IMR-90 (cell line): ENCODE measurements at regions not wholly inside any gene's neighbourhood (a gene's known extent, or its start where the extent isn't known, plus 50 kb on each side); places are given as distances from the start of the nearest gene placed in this dataset.

Experiments used
- ATAC-seq: fragments of 200-7000 bp; cut with Tn5 transposase; 2 replicates; pipeline ENCODE4 v1.9.1; 2020; ENCODE audit warnings: low read depth, mild to moderate bottlenecking, moderate library complexity
- BruUV-seq: library from RNA; stranded (reverse); fragments of 400-500 nt; replicated peaks from 2 replicates; lab custom pipeline; 2021; lab: Mats Ljungman, UMichigan
- CTCF ChIA-PET: fragments of 300-600 bp; formaldehyde crosslinking; extraction: SDS; loops from one replicate; lab custom pipeline; 2021; ENCODE audit warnings: antibody characterized with exemption; lab: Yijun Ruan, JAX
- POLR2A ChIA-PET: fragments of 300-600 bp; sonication (Branson Sonifier 250); formaldehyde crosslinking; loops from one replicate; lab custom pipeline; 2022; ENCODE audit warnings: antibody characterized with exemption; ENCODE audit not compliant: unreplicated experiment; lab: Charles Lee
- DNase-seq: peaks from one replicate; pipeline ENCODE4 v3.0.0; 2013
- H2AFZ ChIP-seq: replicated peaks from 2 replicates; pipeline ENCODE3; 2013; ENCODE audit warnings: low read length, mild to moderate bottlenecking; ENCODE audit not compliant: poor library complexity
- H2AK5ac ChIP-seq: 2 replicates; pipeline ENCODE4 v1.6.1; 2013; ENCODE audit warnings: low read depth, low read length, inconsistent platforms
- H2AK9ac ChIP-seq: replicated peaks from 2 replicates; pipeline ENCODE3; 2013; ENCODE audit warnings: mild to moderate bottlenecking, low read depth, low read length, moderate library complexity; ENCODE audit not compliant: poor library complexity
- H2BK120ac ChIP-seq: 2 replicates; pipeline ENCODE4 v1.6.1; 2013; ENCODE audit warnings: low read depth, low read length, inconsistent platforms
- H2BK15ac ChIP-seq: 3 replicates; pipeline ENCODE4 v1.6.1; 2013; ENCODE audit warnings: low read depth, low read length, inconsistent platforms
- H2BK20ac ChIP-seq: 2 replicates; pipeline ENCODE4 v1.6.1; 2013; ENCODE audit warnings: low read depth, mild to moderate bottlenecking, inconsistent platforms, low read length, moderate library complexity
- H2BK5ac ChIP-seq: 2 replicates; pipeline ENCODE4 v1.6.1; 2013; ENCODE audit warnings: mild to moderate bottlenecking, low read depth, low read length, inconsistent platforms; ENCODE audit not compliant: poor library complexity, severe bottlenecking
- H3K14ac ChIP-seq: replicated peaks from 2 replicates; pipeline ENCODE4 v1.6.1; 2013; ENCODE audit warnings: low read depth, low read length, inconsistent platforms
- H3K18ac ChIP-seq: 2 replicates; pipeline ENCODE4 v1.6.1; 2013; ENCODE audit warnings: low read depth, low read length, control low read depth
- H3K23ac ChIP-seq: 2 replicates; pipeline ENCODE4 v1.6.1; 2013; ENCODE audit warnings: low read depth, low read length, inconsistent platforms
- H3K27ac ChIP-seq: 2 replicates; pipeline ENCODE4 v1.5.1; 2013; ENCODE audit warnings: mild to moderate bottlenecking, control low read depth, low read length; ENCODE audit not compliant: insufficient read depth
- H3K27me3 ChIP-seq: 2 replicates; pipeline ENCODE4 v1.6.1; 2013; ENCODE audit warnings: low read length; ENCODE audit not compliant: control insufficient read depth, insufficient read depth
- H3K36me3 ChIP-seq: 2 replicates; pipeline ENCODE4 v1.6.1; 2013; ENCODE audit warnings: low read length, mixed read lengths; ENCODE audit not compliant: control insufficient read depth, insufficient read depth
- H3K4ac ChIP-seq: 2 replicates; pipeline ENCODE4 v1.6.1; 2013; ENCODE audit warnings: low read depth, low read length, inconsistent platforms
- H3K4me1 ChIP-seq: 2 replicates; pipeline ENCODE4 v1.6.1; 2013; ENCODE audit warnings: low read length, mixed read lengths; ENCODE audit not compliant: control insufficient read depth, insufficient read depth
- H3K4me2 ChIP-seq: 2 replicates; pipeline ENCODE4 v1.6.1; 2013; ENCODE audit warnings: low read depth, mild to moderate bottlenecking, control low read depth, low read length, moderate library complexity
- H3K4me3 ChIP-seq: 2 replicates; pipeline ENCODE4 v1.5.1; 2013; ENCODE audit warnings: low read depth, mild to moderate bottlenecking, control low read depth, low read length, moderate library complexity; ENCODE audit not compliant: insufficient read depth
- H3K56ac ChIP-seq: 2 replicates; pipeline ENCODE4 v1.6.1; 2013; ENCODE audit warnings: low read length, inconsistent platforms; ENCODE audit not compliant: insufficient read depth; ENCODE audit errors: extremely low read depth
- H3K79me1 ChIP-seq, 2 experiments: 2 replicates each; pipeline ENCODE4 v1.6.1; 2013; ENCODE audit warnings: low read length in 2 of 2, inconsistent platforms in 1 of 2, low read depth in 1 of 2
- H3K9ac ChIP-seq: 2 replicates; pipeline ENCODE4 v1.6.1; 2013; ENCODE audit warnings: low read depth, low read length, control low read depth
- H3K9me1 ChIP-seq: 2 replicates; pipeline ENCODE4 v1.6.1; 2013; ENCODE audit warnings: low read length, inconsistent platforms; ENCODE audit not compliant: insufficient read depth
- H3K9me3 ChIP-seq: 2 replicates; pipeline ENCODE4 v1.6.1; 2013; ENCODE audit warnings: low read length; ENCODE audit not compliant: control insufficient read depth, insufficient read depth
- H4K20me1 ChIP-seq: 2 replicates; pipeline ENCODE4 v1.6.1; 2013; ENCODE audit warnings: low read length, inconsistent platforms; ENCODE audit not compliant: insufficient read depth
- H4K5ac ChIP-seq: 2 replicates; pipeline ENCODE4 v1.6.1; 2013; ENCODE audit warnings: mild to moderate bottlenecking, low read depth, low read length, control low read depth
- H4K8ac ChIP-seq, 2 experiments: 2 replicates each; pipeline ENCODE4 v1.6.1; 2013; ENCODE audit warnings: low read depth in 2 of 2, low read length in 2 of 2, control low read depth in 1 of 2, inconsistent platforms in 1 of 2
- H4K91ac ChIP-seq: 2 replicates; pipeline ENCODE4 v1.6.1; 2013; ENCODE audit warnings: low read depth, low read length, inconsistent platforms; ENCODE audit not compliant: insufficient read depth
- BHLHE40 ChIP-seq: fragments of 150-350 bp; IDR thresholded peaks from 2 replicates; pipeline ENCODE4 v1.6.1; 2016; ENCODE audit warnings: mild to moderate bottlenecking, low read depth, low read length
- FOS ChIP-seq: fragments of 150-350 bp; IDR thresholded peaks from 2 replicates; pipeline ENCODE4 v1.6.1; 2016; ENCODE audit warnings: low read depth, low read length
- MAZ ChIP-seq: IDR thresholded peaks from 2 replicates; pipeline ENCODE4 v1.6.1; 2012; ENCODE audit warnings: low read depth, mild to moderate bottlenecking, low read length, improper control_type of control experiment, moderate library complexity, borderline replicate concordance
- WGBS, 2 experiments: methylation state at CpG; one replicate each; pipeline versions ENCODE4 v1.1.5 to v1.1.7; 2013; ENCODE audit warnings: missing lambda C conversion rate in 2 of 2; ENCODE audit not compliant: insufficient read length in 1 of 2; ENCODE audit errors: extremely low coverage in 2 of 2; 5-methylcytosine and 5-hydroxymethylcytosine counted together
- dilution Hi-C: fragments of 300-500 bp; cut with HindIII; formaldehyde crosslinking; loops from one replicate; pipeline ENCODE4 v1.14.3; 2018; ENCODE audit warnings: low sequenced_read_pairs; ENCODE audit not compliant: unreplicated experiment
- in situ Hi-C: fragments of 300-500 bp; cut with MboI; formaldehyde crosslinking; loops from 3 replicates; pipeline ENCODE4 v1.14.3; 2019; ENCODE audit warnings: low sequenced_read_pairs, inconsistent platforms, mixed read lengths
- intact Hi-C: fragments of 100-400 bp; cut with micrococcal nuclease; formaldehyde crosslinking; loops from 2 replicates; pipeline ENCODE4 v1.10.0; 2022

- CTCF ChIA-PET = no interaction called here
- Histone ChIP-seq H2AK9ac (no peak overlapping the region), H4K91ac (no peak overlapping the region), H3K27me3 (no peaks in the 10 kb centered on the region), H4K5ac (no peak overlapping the region), H4K20me1 (no peaks in the 10 kb centered on the region), H3K79me1 (no peaks in the 10 kb centered on the region), H3K9me1 (no peaks in the 10 kb centered on the region), H2BK120ac (no peak overlapping the region), H3K4me3 (no peak overlapping the region), H3K4me2 (no peak overlapping the region), H3K4ac (no peak overlapping the region), H3K36me3 (no peaks in the 10 kb centered on the region), H3K56ac (no peak overlapping the region), H3K4me1 (no peaks in the 10 kb centered on the region), H2AFZ (no peak overlapping the region), H4K8ac (no peak overlapping the region), H3K18ac (no peak overlapping the region), H3K14ac (no peak overlapping the region), H3K9ac (no peak overlapping the region), H2BK20ac (no peak overlapping the region), H3K9me3 (no peaks in the 10 kb centered on the region), H3K27ac (no peak overlapping the region), H2BK15ac (no peak overlapping the region), H2BK5ac (no peak overlapping the region), H2AK5ac (no peak overlapping the region), H3K23ac (no peak overlapping the region)
- ATAC-seq (no peak), DNase-seq (no peak)
- POLR2A ChIA-PET = no interaction called here
- no TSS peak for BruUV-seq
- in situ Hi-C loops (no loop called here), intact Hi-C loops (no loop called here), dilution Hi-C loops (no loop called here)
- no peak for TF ChIP-seq MAZ
- no peak for TF ChIP-seq BHLHE40
- TF ChIP-seq FOS = no peak
- WGBS, 2 experiments = no CpG with 5 or more reads among the region's 2 CpGs
Observed at GRCh38 chr1:194538453-194538852, 1352.0 kb upstream of the B3GALT2 start.
